K562 (cell line): ENCODE measurements at regions not wholly inside any gene's neighbourhood (a gene's known extent, or its start where the extent isn't known, plus 50 kb on each side); places are given as distances from the start of the nearest gene placed in this dataset.

ENCODE experiments used
- ATAC-seq: fragments of 200-7000 bp; cut with Tn5 transposase; 3 replicates; pipeline ENCODE4 v1.9.1; 2020; ENCODE audit warnings: moderate library complexity
- BruUV-seq: library from RNA; stranded (reverse); fragments of 400-500 nt; replicated peaks from 2 replicates; lab custom pipeline; 2021; lab: Mats Ljungman, UMichigan
- CTCF ChIA-PET: fragments of 300-600 bp; formaldehyde crosslinking; extraction: SDS; loops from one replicate; lab custom pipeline; 2021; ENCODE audit warnings: low intra/inter-chr PET ratio; lab: Yijun Ruan, JAX
- POLR2A ChIA-PET: fragments of 300-600, 350-650 bp; sonication (Branson Sonifier 250); formaldehyde crosslinking; extraction: SDS; loops from one replicate; lab custom pipeline; 2021; ENCODE audit warnings: antibody characterized with exemption, inconsistent platforms; lab: Yijun Ruan, JAX
- DNase-seq, 4 experiments: peaks; one replicate each; pipeline versions ENCODE4 v3.0.0 to v3.0.0-alpha.2; 2011 to 2018; ENCODE audit warnings: low spot score in 3 of 4, mixed read lengths in 3 of 4; ENCODE audit errors: extremely low read depth in 1 of 4
- FAIRE-seq: peaks from 2 replicates; lab custom pipeline; 2011; peaks lifted over from hg19 to GRCh38; lab: Jason Lieb, UNC
- H2AFZ ChIP-seq: 2 replicates; pipeline ENCODE4 v1.6.0; 2011; ENCODE audit warnings: low read depth, low read length, control low read depth, inconsistent platforms
- H3K27ac ChIP-seq: fragments of 200-600 bp; 3 replicates; pipeline ENCODE4 v1.8.0; 2011; ENCODE audit warnings: low read depth, mild to moderate bottlenecking, control low read depth, inconsistent platforms, low read length, moderate library complexity, mixed read lengths; ENCODE audit errors: extremely low read depth
- H3K27me3 ChIP-seq, 2 experiments: fragments of 300-600 bp in 1 of 2; 2 replicates in 1 of 2; 3 replicates in 1 of 2; pipeline versions ENCODE4 v1.6.0 to v1.8.0; 2011; ENCODE audit warnings: inconsistent platforms in 2 of 2, low read length in 2 of 2, mild to moderate bottlenecking in 1 of 2, mixed read lengths in 1 of 2, moderate library complexity in 1 of 2; ENCODE audit not compliant: control insufficient read depth in 2 of 2, insufficient read depth in 2 of 2
- H3K36me3 ChIP-seq: fragments of 300-600 bp; 3 replicates; pipeline ENCODE4 v1.8.0; 2011; ENCODE audit warnings: mild to moderate bottlenecking, low read length, inconsistent platforms; ENCODE audit not compliant: control insufficient read depth, insufficient read depth
- H3K4me1 ChIP-seq, 2 experiments: fragments of 200-600 bp in 1 of 2; replicated peaks in 1 of 2; 2 replicates in 1 of 2; 3 replicates in 1 of 2; pipeline versions ENCODE4 v1.5.1 to v1.8.0; 2011; ENCODE audit warnings: inconsistent platforms in 2 of 2, low read length in 2 of 2, mild to moderate bottlenecking in 1 of 2, mixed read lengths in 1 of 2, moderate library complexity in 1 of 2; ENCODE audit not compliant: control insufficient read depth in 2 of 2, insufficient read depth in 2 of 2
- H3K4me2 ChIP-seq: 2 replicates; pipeline ENCODE4 v1.6.1; 2011; ENCODE audit warnings: low read length, control low read depth, inconsistent platforms, mixed read lengths; ENCODE audit not compliant: insufficient read depth
- H3K4me3 ChIP-seq: fragments of 200-600 bp; sonication (generic), shearing (Covaris generic); 2 replicates; pipeline ENCODE4 v1.5.1; 2016; ENCODE audit warnings: control low read depth, inconsistent platforms
- H3K79me2 ChIP-seq: fragments of 200-600 bp; 3 replicates; pipeline ENCODE4 v1.8.0; 2011; ENCODE audit warnings: low read length, inconsistent platforms; ENCODE audit not compliant: control insufficient read depth, insufficient read depth
- H3K9ac ChIP-seq, 2 experiments: 2 replicates each; pipeline versions ENCODE4 v1.6.0 to v1.6.1; 2011; ENCODE audit warnings: low read depth in 2 of 2, low read length in 2 of 2, control low read depth in 1 of 2, inconsistent platforms in 1 of 2, mild to moderate bottlenecking in 1 of 2, mixed read lengths in 1 of 2; ENCODE audit not compliant: insufficient read depth in 1 of 2
- H3K9me1 ChIP-seq: one replicate; pipeline ENCODE4 v1.6.0; 2011; ENCODE audit warnings: inconsistent platforms, mild to moderate bottlenecking, low read length, moderate library complexity; ENCODE audit not compliant: control insufficient read depth, insufficient read depth
- H3K9me3 ChIP-seq: replicated peaks from 2 replicates; pipeline ENCODE4 v1.5.1; 2011; ENCODE audit warnings: low read depth, low read length, inconsistent platforms; ENCODE audit not compliant: control insufficient read depth, insufficient read depth
- H4K20me1 ChIP-seq: replicated peaks from 2 replicates; pipeline ENCODE4 v1.6.1; 2011; ENCODE audit warnings: low read length, inconsistent platforms, mixed read lengths; ENCODE audit not compliant: control insufficient read depth, insufficient read depth
- ARID1B ChIP-seq: fragments of 450-650 bp; IDR thresholded peaks from 2 replicates; pipeline ENCODE4 v1.6.1; 2016; ENCODE audit warnings: antibody characterized with exemption, mild to moderate bottlenecking, inconsistent platforms
- CBFA2T3 ChIP-seq: fragments of 450-650 bp; IDR thresholded peaks from 2 replicates; pipeline ENCODE4 v1.6.1; 2017
- ERF ChIP-seq: fragments of 450-650 bp; formaldehyde crosslinking; IDR thresholded peaks from 2 replicates; pipeline ENCODE4 v1.4.0; 2020; ENCODE audit warnings: mild to moderate bottlenecking, mixed read lengths
- HDAC8 ChIP-seq: fragments of 450-650 bp; IDR thresholded peaks from 2 replicates; pipeline ENCODE4 v1.6.1; 2016; ENCODE audit warnings: mild to moderate bottlenecking, missing genetic modification characterization, moderate library complexity, missing compliant biosample characterization
- HMGN3 ChIP-seq: IDR thresholded peaks from 2 replicates; pipeline ENCODE4 v1.6.1; 2011; ENCODE audit warnings: borderline replicate concordance, low read depth, mild to moderate bottlenecking, mixed read lengths, low read length; ENCODE audit not compliant: insufficient read length; ENCODE audit errors: extremely low read depth
- JUNB ChIP-seq: fragments of 450-650 bp; formaldehyde crosslinking; conservative IDR thresholded peaks from 2 replicates; pipeline ENCODE4 v1.4.0; 2020; ENCODE audit warnings: mild to moderate bottlenecking
- KDM4B ChIP-seq, 2 experiments: fragments of 450-650 bp in 1 of 2; sonication (generic) in 1 of 2; IDR thresholded peaks; 2 replicates each; pipeline ENCODE4 v1.6.1; 2016 to 2017; ENCODE audit warnings: borderline replicate concordance in 2 of 2, antibody characterized with exemption in 1 of 2, low read depth in 1 of 2, mild to moderate bottlenecking in 1 of 2
- KLF6 ChIP-seq: fragments of 250-450 bp; sonication (Bioruptor Pico); IDR thresholded peaks from 2 replicates; pipeline ENCODE4 v1.4.0; 2020; ENCODE audit warnings: mild to moderate bottlenecking, moderate library complexity, borderline replicate concordance
- PYGO2 ChIP-seq: fragments of 450-650 bp; IDR thresholded peaks from 2 replicates; pipeline ENCODE4 v1.6.1; 2016; ENCODE audit warnings: mild to moderate bottlenecking, missing genetic modification characterization, moderate library complexity, missing compliant biosample characterization
- RBFOX2 ChIP-seq: fragments of 200-400 bp; formaldehyde crosslinking; IDR thresholded peaks from 2 replicates; pipeline ENCODE4 v1.6.1; 2017; ENCODE audit warnings: low read depth, mild to moderate bottlenecking, low read length, moderate library complexity
- SREBF2 ChIP-seq: sonication (generic); formaldehyde crosslinking; IDR thresholded peaks from 2 replicates; pipeline ENCODE4 v1.4.0; 2020; ENCODE audit warnings: mild to moderate bottlenecking, missing genetic modification reagents
- TAL1 ChIP-seq: fragments of 450-650 bp; IDR thresholded peaks from 2 replicates; pipeline ENCODE4 v1.6.1; 2016; ENCODE audit warnings: mild to moderate bottlenecking
- ZFP1 ChIP-seq: fragments of 450-650 bp; formaldehyde crosslinking; IDR thresholded peaks from 2 replicates; pipeline ENCODE4 v1.4.0; 2020; ENCODE audit warnings: mild to moderate bottlenecking, mixed read lengths
- ZFP30 ChIP-seq: fragments of 250-450 bp; sonication (Bioruptor Pico); IDR thresholded peaks from 2 replicates; pipeline ENCODE4 v1.8.0; 2022; ENCODE audit warnings: moderate library complexity, mild to moderate bottlenecking, inconsistent platforms, borderline replicate concordance
- ZNF224 ChIP-seq: sonication (generic); formaldehyde crosslinking; IDR thresholded peaks from 2 replicates; pipeline ENCODE4 v1.8.0; 2022; ENCODE audit warnings: mild to moderate bottlenecking, missing genetic modification reagents
- ZNF282 ChIP-seq: sonication (generic); formaldehyde crosslinking; IDR thresholded peaks from 2 replicates; pipeline ENCODE4 v1.8.1; 2023; ENCODE audit warnings: missing genetic modification reagents
- ZNF408 ChIP-seq: fragments of 250-450 bp; sonication (Bioruptor Pico); IDR thresholded peaks from 2 replicates; pipeline ENCODE4 v1.4.0; 2020; ENCODE audit warnings: low read depth, mild to moderate bottlenecking, moderate library complexity
- ZZZ3 ChIP-seq: fragments of 450-650 bp; IDR thresholded peaks from 2 replicates; pipeline ENCODE4 v1.6.1; 2016; ENCODE audit warnings: antibody characterized with exemption, mild to moderate bottlenecking, moderate library complexity
- WGBS: fragments of 100-300 bp; shearing (Covaris generic); methylation state at CpG from one replicate; pipeline ENCODE4 v1.1.6; 2016; ENCODE audit warnings: low coverage, mixed read lengths; ENCODE audit not compliant: insufficient coverage; ENCODE audit errors: missing lambda C conversion rate; 5-methylcytosine and 5-hydroxymethylcytosine counted together
- in situ Hi-C: fragments of 300-500 bp; cut with MboI; formaldehyde crosslinking; loops from 4 replicates; pipeline ENCODE4 v1.15.0; 2018; ENCODE audit warnings: inconsistent platforms, mixed read lengths
- intact Hi-C: fragments of 100-400 bp; cut with micrococcal nuclease; formaldehyde crosslinking; loops from 2 replicates; pipeline ENCODE4 v1.14.2; 2022
- TF ChIP-seq, protein P1 (sequence below): sonication (generic); formaldehyde crosslinking; IDR thresholded peaks from 2 replicates; pipeline ENCODE4 v1.9.0; 2022; ENCODE audit warnings: mild to moderate bottlenecking, missing genetic modification reagents
- TF ChIP-seq, protein P2 (sequence below): sonication (generic); formaldehyde crosslinking; IDR thresholded peaks from 2 replicates; pipeline ENCODE4 v1.8.0; 2022; ENCODE audit warnings: mild to moderate bottlenecking, missing genetic modification reagents

DNA sequence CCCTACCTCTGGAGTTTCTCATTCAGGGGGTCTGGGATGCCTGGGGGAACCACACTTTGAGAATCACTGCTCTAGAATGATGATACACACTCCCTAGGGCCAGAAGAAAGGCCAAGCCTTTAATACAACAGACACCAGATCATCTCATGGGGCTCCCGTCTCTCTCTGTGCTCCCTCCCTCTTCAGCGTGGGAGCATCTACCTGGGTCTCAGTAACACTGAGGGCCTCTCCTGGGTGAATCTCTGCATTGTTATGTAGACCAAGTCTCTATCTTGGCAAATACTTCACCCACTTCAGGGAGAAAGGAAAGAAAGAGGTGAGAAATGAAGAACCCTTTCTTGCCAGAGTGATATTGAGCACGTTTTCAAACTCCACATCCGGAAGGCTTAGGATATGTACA lies 65.4 kb upstream of the KCNK12 start:
- Histone ChIP-seq H3K27ac (no peak overlapping the region), H3K4me1 (no peaks in the 10 kb centered on the region; a peak in 1 of 5 replicates), H3K4me2 (no peak overlapping the region), H4K20me1 (peaks cover 4% of the 10 kb centered on the region; the same call in 1 of the 2 replicates), H3K9ac (no peak overlapping the region), H3K9me3 (0 out of 2 replicates have a peak, but pooled peaks cover 2% of the 10 kb centered on the region), H3K4me3 (no peak overlapping the region), H3K9me1 (no peaks in the 10 kb centered on the region), H3K79me2 (no peaks in the 10 kb centered on the region), H3K36me3 (no peaks in the 10 kb centered on the region), H3K27me3 (peaks cover 16 to 54% of the 10 kb centered on the region in 2 experiments), H2AFZ (no peak overlapping the region)
- FAIRE-seq, result no peak
- in situ Hi-C loops, result no loop called here
- TF ChIP-seq ARID1B (no peak), ZNF408 (no peak), CBFA2T3 (no peak), ZZZ3 (no peak), KDM4B (IDR thresholded peaks at IDR 0.05; ENCODE audit: borderline replicate concordance in 2 of 2, low read depth in 1 of 2) (no peak), ERF (CRISPR knock-in tag) (no peak), ZNF282 (no peak), ZFP1 (no peak), PYGO2 (no peak), ZNF224 (CRISPR knock-in tag) (no peak), JUNB (CRISPR knock-in tag) (no peak), ZFP30 (no peak), SREBF2 (no peak), RBFOX2 (no peak), TAL1 (no peak), KLF6 (CRISPR knock-in tag) (no peak), HMGN3 (no peak), HDAC8 (tag) (no peak)
- TF ChIP-seq, protein P1, sequence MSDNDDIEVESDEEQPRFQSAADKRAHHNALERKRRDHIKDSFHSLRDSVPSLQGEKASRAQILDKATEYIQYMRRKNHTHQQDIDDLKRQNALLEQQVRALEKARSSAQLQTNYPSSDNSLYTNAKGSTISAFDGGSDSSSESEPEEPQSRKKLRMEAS, result no peak
- TF ChIP-seq, protein P2, sequence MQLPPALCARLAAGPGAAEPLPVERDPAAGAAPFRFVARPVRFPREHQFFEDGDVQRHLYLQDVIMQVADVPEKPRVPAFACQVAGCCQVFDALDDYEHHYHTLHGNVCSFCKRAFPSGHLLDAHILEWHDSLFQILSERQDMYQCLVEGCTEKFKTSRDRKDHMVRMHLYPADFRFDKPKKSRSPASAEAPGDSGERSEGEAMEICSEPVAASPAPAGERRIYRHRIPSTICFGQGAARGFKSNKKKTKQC (CRISPR knock-in tag), result no peak
- WGBS, result 4% methylated on average over 4 of the region's 4 CpGs
- BruUV-seq, result no TSS peak
- POLR2A ChIA-PET, result no interaction called here
- intact Hi-C loops, result no loop called here
- DNase-seq, result no peak
- CTCF ChIA-PET, result no interaction called here
- no peak for ATAC-seq
